Activated CD8-positive, alpha-beta T cell treated with anti-CD3 and anti-CD28 coated beads, Interleukin-2, amount 10 ng/mL, durations not matched to agents 7 days and 5 days (primary cell): ENCODE measurements at regions not wholly inside any gene's neighbourhood (a gene's known extent, or its start where the extent isn't known, plus 50 kb on each side); places are given as distances from the start of the nearest gene placed in this dataset.
"Not testable (repeated sequence)": the region's sequence is repeated elsewhere in the genome, so short reads cannot be mapped to it uniquely, and the experiment has no call there.

Experiments used
- ATAC-seq: fragments of 150-1000 bp; cut with Tn5 transposase; one replicate; pipeline ENCODE4 v1.10.0; 2021; ENCODE audit warnings: moderate library complexity
- CTCF ChIA-PET: fragments of 350-600 bp; sonication (Branson Sonifier 250); formaldehyde crosslinking; loops from one replicate; lab custom pipeline; 2021; ENCODE audit warnings: antibody characterized with exemption; lab: Charles Lee
- POLR2A ChIA-PET: fragments of 350-600 bp; sonication (Branson Sonifier 250); formaldehyde crosslinking; loops from one replicate; lab custom pipeline; 2021; ENCODE audit warnings: antibody characterized with exemption; lab: Charles Lee
- DNase-seq: peaks from one replicate; pipeline ENCODE4 v3.0.0-alpha.2; 2020
- H3K27ac Mint-ChIP-seq: one replicate; pipeline ENCODE4 v1.8.0; 2021; ENCODE audit warnings: mild to moderate bottlenecking, mixed read lengths
- H3K27me3 Mint-ChIP-seq: one replicate; pipeline ENCODE4 v1.8.0; 2021; ENCODE audit warnings: low read depth, mixed read lengths
- H3K36me3 Mint-ChIP-seq: one replicate; pipeline ENCODE4 v1.8.0; 2021; ENCODE audit warnings: low read depth, mixed read lengths
- H3K4me1 Mint-ChIP-seq: one replicate; pipeline ENCODE4 v1.8.0; 2021; ENCODE audit warnings: low read depth, mixed read lengths
- H3K4me3 Mint-ChIP-seq: one replicate; pipeline ENCODE4 v1.8.0; 2021; ENCODE audit warnings: mild to moderate bottlenecking, mixed read lengths
- H3K9me3 Mint-ChIP-seq: one replicate; pipeline ENCODE4 v1.8.0; 2022; ENCODE audit warnings: mixed read lengths; ENCODE audit not compliant: insufficient read depth

GRCh38 chr13:65497265-65497664 is 1732.9 kb downstream of the PCDH9 start:
- ATAC-seq (no peak), DNase-seq (no peak)
- Mint-ChIP-seq H3K4me1 (no peaks in the 10 kb centered on the region), H3K36me3 (no peaks in the 10 kb centered on the region), H3K4me3 (no peak overlapping the region), H3K9me3 (peaks cover 10% of the 10 kb centered on the region), H3K27ac (no peak overlapping the region), H3K27me3 (no peaks in the 10 kb centered on the region)
- ChIA-PET CTCF (no interaction called here), POLR2A (no interaction called here)

- H3K4me1 Mint-ChIP-seq, H3K36me3 Mint-ChIP-seq, ATAC-seq, H3K27me3 Mint-ChIP-seq, H3K27ac Mint-ChIP-seq, POLR2A ChIA-PET, DNase-seq, CTCF ChIA-PET, H3K4me3 Mint-ChIP-seq: not testable (repeated sequence)
- peaks cover 22% of the 10 kb centered on the region for H3K9me3 Mint-ChIP-seq
Observed at GRCh38 chr13:65490725-65491124, 1739.4 kb downstream of the PCDH9 start.

- no peak for DNase-seq
- H3K4me3 Mint-ChIP-seq, result no peak overlapping the region
- H3K4me1 Mint-ChIP-seq, result no peaks in the 10 kb centered on the region
- no peak overlapping the region for H3K27ac Mint-ChIP-seq
- POLR2A ChIA-PET, result interaction anchor here (0.6 kb wide), 1 partner anchor 1333 kb away, joined by 3 read pairs; no protein-coding TSS in a partner anchor
- no peaks in the 10 kb centered on the region for H3K27me3 Mint-ChIP-seq
- H3K36me3 Mint-ChIP-seq, result no peaks in the 10 kb centered on the region
- ATAC-seq, result no peak
- peaks cover 23% of the 10 kb centered on the region for H3K9me3 Mint-ChIP-seq
- CTCF ChIA-PET, result no interaction called here
Observed at GRCh38 chr13:65488606-65489005, 1741.5 kb downstream of the PCDH9 start.

GRCh38 chr13:65479692-65480091 is 1750.4 kb downstream of the PCDH9 start:
- H3K27me3 Mint-ChIP-seq, result no peaks in the 10 kb centered on the region
- ChIA-PET POLR2A (no interaction called here), CTCF (no interaction called here)
- no peak overlapping the region for H3K27ac Mint-ChIP-seq
- no peak overlapping the region for H3K4me3 Mint-ChIP-seq
- H3K36me3 Mint-ChIP-seq, result no peaks in the 10 kb centered on the region
- DNase-seq (no peak), ATAC-seq (no peak)
- H3K9me3 Mint-ChIP-seq, result peaks cover 12% of the 10 kb centered on the region
- no peaks in the 10 kb centered on the region for H3K4me1 Mint-ChIP-seq

GRCh38 chr13:65473196-65473595 is 1756.9 kb downstream of the PCDH9 start:
- no peak overlapping the region for H3K4me3 Mint-ChIP-seq
- ATAC-seq, result no peak
- no peak overlapping the region for H3K27ac Mint-ChIP-seq
- CTCF ChIA-PET, result no interaction called here
- H3K9me3 Mint-ChIP-seq, result peaks cover 28% of the 10 kb centered on the region
- no peaks in the 10 kb centered on the region for H3K4me1 Mint-ChIP-seq
- no peak for DNase-seq
- POLR2A ChIA-PET, result no interaction called here
- H3K27me3 Mint-ChIP-seq, result no peaks in the 10 kb centered on the region
- no peaks in the 10 kb centered on the region for H3K36me3 Mint-ChIP-seq

GRCh38 chr13:65472336-65472735 is 1757.8 kb downstream of the PCDH9 start:
- Mint-ChIP-seq H3K4me1 (no peaks in the 10 kb centered on the region), H3K27me3 (no peaks in the 10 kb centered on the region), H3K4me3 (no peak overlapping the region), H3K9me3 (peaks cover 33% of the 10 kb centered on the region), H3K36me3 (no peaks in the 10 kb centered on the region), H3K27ac (no peak overlapping the region)
- ChIA-PET CTCF (no interaction called here), POLR2A (no interaction called here)
- ATAC-seq, result no peak
- no peak for DNase-seq

GRCh38 chr13:65470781-65471180 is 1759.4 kb downstream of the PCDH9 start:
- no peaks in the 10 kb centered on the region for H3K36me3 Mint-ChIP-seq
- H3K9me3 Mint-ChIP-seq, result peaks cover 33% of the 10 kb centered on the region
- ChIA-PET POLR2A (no interaction called here), CTCF (no interaction called here)
- no peak overlapping the region for H3K27ac Mint-ChIP-seq
- no peaks in the 10 kb centered on the region for H3K27me3 Mint-ChIP-seq
- no peaks in the 10 kb centered on the region for H3K4me1 Mint-ChIP-seq
- no peak overlapping the region for H3K4me3 Mint-ChIP-seq
- DNase-seq, result no peak
- no peak for ATAC-seq

- Mint-ChIP-seq H3K27ac (no peak overlapping the region), H3K4me3 (no peak overlapping the region), H3K9me3 (peaks cover 29% of the 10 kb centered on the region), H3K4me1 (no peaks in the 10 kb centered on the region), H3K27me3 (no peaks in the 10 kb centered on the region), H3K36me3 (no peaks in the 10 kb centered on the region)
- DNase-seq (no peak), ATAC-seq (no peak)
- ChIA-PET CTCF (no interaction called here), POLR2A (no interaction called here)
Observed at GRCh38 chr13:65468628-65469027, 1761.5 kb downstream of the PCDH9 start.

GRCh38 chr13:65461590-65461989 is 1768.5 kb downstream of the PCDH9 start:
- H3K4me1 Mint-ChIP-seq, result no peaks in the 10 kb centered on the region

GRCh38 chr13:65460136-65460535 is 1770.0 kb downstream of the PCDH9 start:
- ChIA-PET POLR2A (no interaction called here), CTCF (no interaction called here)
- peaks cover 8% of the 10 kb centered on the region for H3K9me3 Mint-ChIP-seq
- DNase-seq (no peak), ATAC-seq (no peak)
- no peak overlapping the region for H3K4me3 Mint-ChIP-seq
- no peaks in the 10 kb centered on the region for H3K36me3 Mint-ChIP-seq
- H3K27me3 Mint-ChIP-seq, result no peaks in the 10 kb centered on the region
- H3K4me1 Mint-ChIP-seq, result no peaks in the 10 kb centered on the region
- no peak overlapping the region for H3K27ac Mint-ChIP-seq

More at GRCh38 chr13:65461590-65461989, 1768.5 kb downstream of the PCDH9 start:
- no peaks in the 10 kb centered on the region for H3K36me3 Mint-ChIP-seq
- POLR2A ChIA-PET, result no interaction called here
- no peak overlapping the region for H3K4me3 Mint-ChIP-seq
- peaks cover 11% of the 10 kb centered on the region for H3K9me3 Mint-ChIP-seq
- H3K27me3 Mint-ChIP-seq, result no peaks in the 10 kb centered on the region
- no peak overlapping the region for H3K27ac Mint-ChIP-seq
- ATAC-seq, result no peak
- CTCF ChIA-PET, result no interaction called here
- DNase-seq, result no peak

GRCh38 chr13:65456150-65456912 is 1773.8 kb downstream of the PCDH9 start:
- H3K4me1 Mint-ChIP-seq, result no peaks in the 10 kb centered on the region
- DNase-seq, result no peak
- H3K9me3 Mint-ChIP-seq, result peaks cover 8% of the 10 kb centered on the region
- ChIA-PET POLR2A (no interaction called here), CTCF (no interaction called here)
- ATAC-seq, result no peak
- no peak overlapping the region for H3K4me3 Mint-ChIP-seq
- no peaks in the 10 kb centered on the region for H3K36me3 Mint-ChIP-seq
- H3K27me3 Mint-ChIP-seq, result no peaks in the 10 kb centered on the region
- H3K27ac Mint-ChIP-seq, result no peak overlapping the region

GRCh38 chr13:65454403-65454802 is 1775.7 kb downstream of the PCDH9 start:
- no peaks in the 10 kb centered on the region for H3K4me1 Mint-ChIP-seq
- H3K36me3 Mint-ChIP-seq, result no peaks in the 10 kb centered on the region
- H3K27ac Mint-ChIP-seq, result no peak overlapping the region
- ATAC-seq (no peak), DNase-seq (no peak)
- peaks cover 3% of the 10 kb centered on the region for H3K9me3 Mint-ChIP-seq
- no peaks in the 10 kb centered on the region for H3K27me3 Mint-ChIP-seq
- POLR2A ChIA-PET, result no interaction called here
- H3K4me3 Mint-ChIP-seq, result no peak overlapping the region
- CTCF ChIA-PET, result no interaction called here

- Mint-ChIP-seq H3K4me1 (no peaks in the 10 kb centered on the region), H3K36me3 (no peaks in the 10 kb centered on the region), H3K4me3 (no peak overlapping the region), H3K27me3 (no peaks in the 10 kb centered on the region), H3K9me3 (peaks cover 3% of the 10 kb centered on the region), H3K27ac (no peak overlapping the region)
- ChIA-PET POLR2A (no interaction called here), CTCF (no interaction called here)
- DNase-seq, result no peak
- no peak for ATAC-seq
Observed at GRCh38 chr13:65453982-65454381, 1776.2 kb downstream of the PCDH9 start.
